HFFc6 (cell line): ENCODE measurements at regions not wholly inside any gene's neighbourhood (a gene's known extent, or its start where the extent isn't known, plus 50 kb on each side); places are given as distances from the start of the nearest gene placed in this dataset.

ENCODE experiments used
- DNase-seq: peaks from one replicate; pipeline ENCODE4 v3.0.0-alpha.2; 2018
- H3K27ac Mint-ChIP-seq: 2 replicates; pipeline ENCODE4 v1.8.0; 2020; ENCODE audit warnings: mild to moderate bottlenecking, mixed read lengths
- H3K27me3 Mint-ChIP-seq: 2 replicates; pipeline ENCODE4 v1.8.0; 2021; ENCODE audit warnings: mild to moderate bottlenecking, moderate library complexity, mixed read lengths; ENCODE audit not compliant: insufficient read depth
- H3K36me3 Mint-ChIP-seq: 2 replicates; pipeline ENCODE4 v1.8.0; 2021; ENCODE audit warnings: low read depth, mixed read lengths
- H3K4me1 Mint-ChIP-seq: 2 replicates; pipeline ENCODE4 v1.8.0; 2020; ENCODE audit warnings: low read depth, mixed read lengths
- H3K4me3 Mint-ChIP-seq: 2 replicates; pipeline ENCODE4 v1.8.0; 2020; ENCODE audit warnings: mild to moderate bottlenecking, moderate library complexity, mixed read lengths
- H3K9me3 Mint-ChIP-seq: 2 replicates; pipeline ENCODE4 v1.8.0; 2020; ENCODE audit warnings: mild to moderate bottlenecking, mixed read lengths
- TF ChIP-seq, protein P1 (sequence below): fragments of 200-600 bp; sonication (generic); IDR thresholded peaks from 2 replicates; pipeline ENCODE4 v1.5.0; 2021; ENCODE audit warnings: antibody characterized with exemption, mild to moderate bottlenecking

DNA sequence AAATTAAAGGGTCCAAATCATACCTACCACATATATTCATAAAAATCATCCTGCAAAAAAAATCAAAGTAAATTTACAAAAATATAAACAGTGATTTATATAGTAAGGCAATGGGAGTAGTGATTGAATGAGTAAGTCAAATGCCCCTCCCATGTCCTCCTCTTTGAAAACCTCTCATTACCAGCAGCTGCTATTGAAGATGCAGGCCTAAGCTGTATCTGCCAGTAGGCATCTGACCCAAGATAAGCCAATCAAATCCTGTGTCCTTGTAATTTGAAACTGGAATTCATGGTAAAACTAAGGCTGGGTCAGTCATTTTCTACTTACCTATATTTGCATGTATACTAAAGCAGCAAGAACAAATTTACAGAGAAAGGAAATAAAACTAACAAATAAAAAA lies 60.4 kb upstream of the POU1F1 start:
- no peak for DNase-seq
- no peak overlapping the region for H3K4me3 Mint-ChIP-seq
- no peak overlapping the region for H3K27ac Mint-ChIP-seq

DNA sequence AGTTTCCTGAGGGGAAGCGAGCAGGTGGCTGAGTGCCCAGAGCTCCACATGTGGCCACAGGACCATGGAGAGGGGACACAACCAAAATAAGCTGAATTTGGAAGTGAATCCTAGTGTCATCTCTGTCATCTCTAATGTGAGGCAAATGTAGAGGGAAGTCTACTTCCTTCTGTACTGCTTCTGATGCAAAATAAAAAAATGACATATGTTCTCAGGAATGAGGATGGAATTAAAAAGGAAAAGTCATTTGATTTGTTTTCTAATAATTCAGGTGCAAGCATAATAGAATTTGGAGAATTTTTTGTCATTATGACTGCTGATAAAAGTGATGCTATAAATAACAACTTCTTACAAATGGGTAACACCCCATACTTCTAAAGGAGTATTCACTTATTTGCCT lies 59.5 kb upstream of the POU1F1 start:
- H3K9me3 Mint-ChIP-seq: no peaks in the 10 kb centered on the region
- TF ChIP-seq, protein P1, sequence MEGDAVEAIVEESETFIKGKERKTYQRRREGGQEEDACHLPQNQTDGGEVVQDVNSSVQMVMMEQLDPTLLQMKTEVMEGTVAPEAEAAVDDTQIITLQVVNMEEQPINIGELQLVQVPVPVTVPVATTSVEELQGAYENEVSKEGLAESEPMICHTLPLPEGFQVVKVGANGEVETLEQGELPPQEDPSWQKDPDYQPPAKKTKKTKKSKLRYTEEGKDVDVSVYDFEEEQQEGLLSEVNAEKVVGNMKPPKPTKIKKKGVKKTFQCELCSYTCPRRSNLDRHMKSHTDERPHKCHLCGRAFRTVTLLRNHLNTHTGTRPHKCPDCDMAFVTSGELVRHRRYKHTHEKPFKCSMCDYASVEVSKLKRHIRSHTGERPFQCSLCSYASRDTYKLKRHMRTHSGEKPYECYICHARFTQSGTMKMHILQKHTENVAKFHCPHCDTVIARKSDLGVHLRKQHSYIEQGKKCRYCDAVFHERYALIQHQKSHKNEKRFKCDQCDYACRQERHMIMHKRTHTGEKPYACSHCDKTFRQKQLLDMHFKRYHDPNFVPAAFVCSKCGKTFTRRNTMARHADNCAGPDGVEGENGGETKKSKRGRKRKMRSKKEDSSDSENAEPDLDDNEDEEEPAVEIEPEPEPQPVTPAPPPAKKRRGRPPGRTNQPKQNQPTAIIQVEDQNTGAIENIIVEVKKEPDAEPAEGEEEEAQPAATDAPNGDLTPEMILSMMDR: no peak
- DNase-seq: no peak
- no peaks in the 10 kb centered on the region for H3K27me3 Mint-ChIP-seq
- no peak overlapping the region for H3K4me3 Mint-ChIP-seq
- H3K27ac Mint-ChIP-seq: no peak overlapping the region
- no peaks in the 10 kb centered on the region for H3K36me3 Mint-ChIP-seq
- peaks cover 22% of the 10 kb centered on the region for H3K4me1 Mint-ChIP-seq

More for the DNA sequence above, 60.4 kb upstream of the POU1F1 start:
- Mint-ChIP-seq H3K9me3 (no peaks in the 10 kb centered on the region; the same call in 1 of the 2 replicates), H3K4me1 (peaks cover 22% of the 10 kb centered on the region), H3K27me3 (no peaks in the 10 kb centered on the region), H3K36me3 (no peaks in the 10 kb centered on the region)
- TF ChIP-seq, protein P1: no peak

DNA sequence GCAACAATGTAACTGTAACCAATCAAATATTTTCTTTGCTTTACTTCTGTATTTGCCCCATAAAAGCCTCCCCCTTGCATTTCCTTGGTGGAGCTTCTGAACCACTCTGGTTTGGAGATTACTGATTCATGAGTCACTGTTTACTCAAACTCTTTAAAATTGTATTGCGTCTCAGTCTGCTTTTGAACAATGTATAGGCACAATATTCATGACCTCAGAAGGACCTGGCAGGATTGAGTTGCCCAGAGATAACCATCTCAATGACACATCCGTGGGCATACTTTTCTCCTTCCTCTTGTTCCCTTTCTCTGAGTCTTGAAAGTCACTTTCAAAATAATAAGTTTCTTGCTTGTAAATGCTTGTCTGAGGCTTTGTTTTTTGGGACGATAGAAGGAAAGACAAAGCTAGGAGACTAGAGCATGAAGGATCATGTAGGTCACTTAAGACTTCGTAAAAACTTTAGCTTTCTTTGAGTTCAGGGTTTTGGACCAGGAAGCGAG lies 57.1 kb upstream of the POU1F1 start:
- H3K27me3 Mint-ChIP-seq: no peaks in the 10 kb centered on the region
- H3K36me3 Mint-ChIP-seq: no peaks in the 10 kb centered on the region
- DNase-seq: peak; percentile 85
- TF ChIP-seq, protein P1: no peak
- H3K4me3 Mint-ChIP-seq: peak overlapping the region; percentile 61
- H3K27ac Mint-ChIP-seq: peak overlapping the region; percentile 69
- H3K9me3 Mint-ChIP-seq: no peaks in the 10 kb centered on the region
- peaks cover 22% of the 10 kb centered on the region for H3K4me1 Mint-ChIP-seq

DNA sequence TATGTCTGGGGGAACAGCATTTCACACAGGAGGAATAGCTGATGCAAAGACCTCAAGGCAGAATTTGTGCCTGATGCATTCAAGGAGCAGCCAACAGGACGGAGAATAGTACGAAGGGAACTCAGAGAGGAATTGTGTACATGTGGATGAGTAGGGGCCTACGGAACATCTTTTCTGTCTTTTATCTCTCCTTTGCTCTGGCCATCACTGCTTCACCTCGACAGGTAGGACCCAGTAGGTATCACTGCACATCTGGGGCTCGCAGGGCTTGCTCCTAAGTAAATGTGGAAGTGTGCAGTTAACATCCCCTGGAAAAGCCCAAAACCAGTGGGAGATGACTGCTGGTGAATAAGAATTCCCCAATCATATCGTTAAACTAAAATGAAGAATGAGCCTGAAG lies 56.4 kb upstream of the POU1F1 start:
- no peaks in the 10 kb centered on the region for H3K36me3 Mint-ChIP-seq
- peak overlapping the region; percentile 69 for H3K27ac Mint-ChIP-seq
- H3K4me3 Mint-ChIP-seq: peak overlapping the region; percentile 61
- no peaks in the 10 kb centered on the region for H3K9me3 Mint-ChIP-seq
- peaks cover 22% of the 10 kb centered on the region for H3K4me1 Mint-ChIP-seq
- DNase-seq: no peak
- H3K27me3 Mint-ChIP-seq: no peaks in the 10 kb centered on the region
- TF ChIP-seq, protein P1: no peak

DNA sequence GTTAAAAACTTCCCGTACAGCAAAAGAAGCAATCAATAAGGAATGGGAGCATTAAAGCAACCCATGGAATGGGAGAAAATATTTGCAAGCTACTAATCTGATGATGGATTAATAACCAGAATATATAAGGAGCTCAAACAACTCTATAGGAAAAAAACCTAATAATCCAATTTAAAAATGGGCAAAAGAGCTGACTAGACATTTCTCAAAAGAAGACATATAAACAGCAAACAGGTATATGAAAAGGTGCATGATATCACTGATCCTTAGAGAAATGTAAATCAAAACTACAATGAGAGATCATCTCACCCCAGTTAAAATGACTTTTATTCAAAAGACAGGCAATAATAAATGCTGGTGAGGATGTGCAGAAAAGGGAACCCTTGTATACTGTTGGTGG lies 52.7 kb upstream of the POU1F1 start:
- Mint-ChIP-seq H3K4me1 (peaks cover 20% of the 10 kb centered on the region), H3K27ac (no peak overlapping the region), H3K4me3 (no peak overlapping the region), H3K9me3 (no peaks in the 10 kb centered on the region), H3K36me3 (no peaks in the 10 kb centered on the region), H3K27me3 (peaks cover 1% of the 10 kb centered on the region; the same call in 1 of the 2 replicates)
- DNase-seq: no peak
- TF ChIP-seq, protein P1: no peak
